ENCODE measurements at regions not wholly inside any gene's neighbourhood (a gene's known extent, or its start where the extent isn't known, plus 50 kb on each side); places are given as distances from the start of the nearest gene placed in this dataset.

- no peaks in the 10 kb centered on the region for H3K9me2 ChIP-seq (replicated peaks; ENCODE audit: insufficient read depth, low read length)
- no peaks in the 10 kb centered on the region for H3K4me1 ChIP-seq (ENCODE audit: low read length)
- TF ChIP-seq EZH2phosphoT487 (IDR thresholded peaks at IDR 0.05; ENCODE audit: low read length) (no peak), CTCF (IDR thresholded peaks at IDR 0.05; ENCODE audit: low read length) (no peak), EZH2 (optimal IDR thresholded peaks at IDR 0.05; ENCODE audit: low read depth, low read length) (no peak)
- no peaks in the 10 kb centered on the region for H3K36me3 ChIP-seq (replicated peaks; ENCODE audit: insufficient read depth, low read length)
- H4K20me1 ChIP-seq (ENCODE audit: insufficient read depth, low read length): no peaks in the 10 kb centered on the region
- no peak overlapping the region for H2AFZ ChIP-seq (ENCODE audit: low read length)
- H3K27ac ChIP-seq (ENCODE audit: low read length): no peak overlapping the region
- no peaks in the 10 kb centered on the region for H3F3A ChIP-seq (ENCODE audit: insufficient read depth, low read length)
- H3K27me3 ChIP-seq (replicated peaks; ENCODE audit: insufficient read depth, low read length): no peaks in the 10 kb centered on the region
- no peak for DNase-seq
- H3K9me3 ChIP-seq (replicated peaks; ENCODE audit: insufficient read depth, low read length): no peaks in the 10 kb centered on the region
- no peak overlapping the region for H3K4me2 ChIP-seq (ENCODE audit: low read depth, low read length)
- H3K79me2 ChIP-seq (ENCODE audit: low read length): no peaks in the 10 kb centered on the region
- no peak overlapping the region for H3K9ac ChIP-seq (ENCODE audit: low read length)
- H3K4me3 ChIP-seq (ENCODE audit: low read length): no peak overlapping the region
Observed at GRCh38 chr3:88984832-88985231, 122.6 kb upstream of the EPHA3 start.

- Histone ChIP-seq H2AFZ (ENCODE audit: low read length) (no peak overlapping the region), H3F3A (ENCODE audit: insufficient read depth, low read length) (no peaks in the 10 kb centered on the region), H3K9me3 (replicated peaks; ENCODE audit: insufficient read depth, low read length) (no peaks in the 10 kb centered on the region), H4K20me1 (ENCODE audit: insufficient read depth, low read length) (no peaks in the 10 kb centered on the region), H3K4me2 (ENCODE audit: low read depth, low read length) (no peak overlapping the region), H3K27ac (ENCODE audit: low read length) (no peak overlapping the region), H3K27me3 (replicated peaks; ENCODE audit: insufficient read depth, low read length) (no peaks in the 10 kb centered on the region), H3K36me3 (replicated peaks; ENCODE audit: insufficient read depth, low read length) (no peaks in the 10 kb centered on the region), H3K9ac (ENCODE audit: low read length) (no peak overlapping the region), H3K4me1 (ENCODE audit: low read length) (no peaks in the 10 kb centered on the region), H3K79me2 (ENCODE audit: low read length) (no peaks in the 10 kb centered on the region), H3K4me3 (ENCODE audit: low read length) (no peak overlapping the region), H3K9me2 (replicated peaks; ENCODE audit: insufficient read depth, low read length) (no peaks in the 10 kb centered on the region)
- no peak for DNase-seq
- TF ChIP-seq CTCF (IDR thresholded peaks at IDR 0.05; ENCODE audit: low read length): no peak
- TF ChIP-seq EZH2 (optimal IDR thresholded peaks at IDR 0.05; ENCODE audit: low read depth, low read length): no peak
- no peak for TF ChIP-seq EZH2phosphoT487 (IDR thresholded peaks at IDR 0.05; ENCODE audit: low read length)
Observed at GRCh38 chr3:88985491-88985890, 121.9 kb upstream of the EPHA3 start.

GRCh38 chr3:88986834-88987233 lies 120.6 kb upstream of the EPHA3 start:
- H3K27ac ChIP-seq (ENCODE audit: low read length): no peak overlapping the region
- H3F3A ChIP-seq (ENCODE audit: insufficient read depth, low read length): no peaks in the 10 kb centered on the region
- no peak overlapping the region for H3K9ac ChIP-seq (ENCODE audit: low read length)
- no peaks in the 10 kb centered on the region for H3K4me1 ChIP-seq (ENCODE audit: low read length)
- no peaks in the 10 kb centered on the region for H4K20me1 ChIP-seq (ENCODE audit: insufficient read depth, low read length)
- TF ChIP-seq EZH2 (optimal IDR thresholded peaks at IDR 0.05; ENCODE audit: low read depth, low read length) (no peak), CTCF (IDR thresholded peaks at IDR 0.05; ENCODE audit: low read length) (no peak), EZH2phosphoT487 (IDR thresholded peaks at IDR 0.05; ENCODE audit: low read length) (no peak)
- no peak for DNase-seq
- no peaks in the 10 kb centered on the region for H3K9me3 ChIP-seq (replicated peaks; ENCODE audit: insufficient read depth, low read length)
- H3K79me2 ChIP-seq (ENCODE audit: low read length): no peaks in the 10 kb centered on the region
- no peak overlapping the region for H3K4me3 ChIP-seq (ENCODE audit: low read length)
- no peak overlapping the region for H3K4me2 ChIP-seq (ENCODE audit: low read depth, low read length)
- H2AFZ ChIP-seq (ENCODE audit: low read length): no peak overlapping the region
- H3K36me3 ChIP-seq (replicated peaks; ENCODE audit: insufficient read depth, low read length): no peaks in the 10 kb centered on the region
- H3K9me2 ChIP-seq (replicated peaks; ENCODE audit: insufficient read depth, low read length): no peaks in the 10 kb centered on the region
- no peaks in the 10 kb centered on the region for H3K27me3 ChIP-seq (replicated peaks; ENCODE audit: insufficient read depth, low read length)

Measured in MM.1S (cell line).